Panc1 (cell line): ENCODE measurements at regions not wholly inside any gene's neighbourhood (a gene's known extent, or its start where the extent isn't known, plus 50 kb on each side); places are given as distances from the start of the nearest gene placed in this dataset.

ENCODE experiments used
- POLR2AphosphoS5 ChIP-seq: IDR thresholded peaks from 2 replicates; pipeline ENCODE4 v1.6.1; 2012; ENCODE audit warnings: mild to moderate bottlenecking, low read depth, low read length, moderate library complexity
- SIN3A ChIP-seq: IDR thresholded peaks from 2 replicates; pipeline ENCODE4 v1.6.1; 2012; ENCODE audit warnings: low read depth, mild to moderate bottlenecking, low read length, moderate library complexity, borderline replicate concordance; ENCODE audit not compliant: insufficient read depth
- TCF7L2 ChIP-seq: IDR thresholded peaks from 2 replicates; pipeline ENCODE4 v1.6.1; 2011; ENCODE audit warnings: mild to moderate bottlenecking, low read depth, low read length, inconsistent platforms
- TF ChIP-seq, protein P1 (sequence below): fragments of 450-650 bp; IDR thresholded peaks from 2 replicates; pipeline ENCODE4 v1.5.1; 2017; ENCODE audit warnings: mild to moderate bottlenecking
- TF ChIP-seq, protein P2 (sequence below), 2 experiments: IDR thresholded peaks; 2 replicates each; pipeline ENCODE4 v1.6.1; 2011 to 2012; ENCODE audit warnings: low read depth in 2 of 2, control low read depth in 1 of 2, low read length in 1 of 2, mild to moderate bottlenecking in 1 of 2, moderate library complexity in 1 of 2; ENCODE audit not compliant: insufficient read depth in 1 of 2

DNA sequence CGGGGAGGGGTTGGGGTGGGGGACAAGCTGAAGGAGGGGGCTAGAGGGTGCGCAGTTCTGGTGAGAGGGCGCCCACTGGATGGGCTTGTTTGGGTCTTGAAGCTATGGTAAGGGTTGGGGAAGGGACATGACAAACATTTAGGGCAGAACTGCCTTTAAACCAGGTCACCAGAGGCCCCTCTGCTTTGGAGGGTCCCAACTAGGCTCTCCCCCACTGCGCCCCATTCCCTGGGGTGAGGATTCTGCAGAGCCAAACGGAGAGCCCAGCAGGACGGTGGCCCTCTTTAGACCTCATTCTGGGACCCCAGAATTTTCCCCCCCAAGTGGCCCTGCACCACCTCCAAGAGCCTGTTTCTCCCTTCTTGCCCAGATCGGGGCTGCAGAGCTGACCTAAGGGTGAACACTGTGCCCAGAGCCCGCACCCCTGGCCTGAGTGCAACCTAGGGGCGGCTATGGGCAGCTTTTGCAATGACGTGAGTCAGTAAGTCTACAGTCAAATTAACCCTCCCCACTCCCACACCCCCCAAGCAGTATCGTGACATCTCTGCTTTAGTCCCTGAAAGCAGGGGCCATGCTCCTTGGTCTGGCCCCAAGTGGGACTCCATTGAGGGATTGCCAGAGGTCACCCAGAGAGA is 593.8 kb downstream of the MATN1 start:
- TF ChIP-seq, protein P1, sequence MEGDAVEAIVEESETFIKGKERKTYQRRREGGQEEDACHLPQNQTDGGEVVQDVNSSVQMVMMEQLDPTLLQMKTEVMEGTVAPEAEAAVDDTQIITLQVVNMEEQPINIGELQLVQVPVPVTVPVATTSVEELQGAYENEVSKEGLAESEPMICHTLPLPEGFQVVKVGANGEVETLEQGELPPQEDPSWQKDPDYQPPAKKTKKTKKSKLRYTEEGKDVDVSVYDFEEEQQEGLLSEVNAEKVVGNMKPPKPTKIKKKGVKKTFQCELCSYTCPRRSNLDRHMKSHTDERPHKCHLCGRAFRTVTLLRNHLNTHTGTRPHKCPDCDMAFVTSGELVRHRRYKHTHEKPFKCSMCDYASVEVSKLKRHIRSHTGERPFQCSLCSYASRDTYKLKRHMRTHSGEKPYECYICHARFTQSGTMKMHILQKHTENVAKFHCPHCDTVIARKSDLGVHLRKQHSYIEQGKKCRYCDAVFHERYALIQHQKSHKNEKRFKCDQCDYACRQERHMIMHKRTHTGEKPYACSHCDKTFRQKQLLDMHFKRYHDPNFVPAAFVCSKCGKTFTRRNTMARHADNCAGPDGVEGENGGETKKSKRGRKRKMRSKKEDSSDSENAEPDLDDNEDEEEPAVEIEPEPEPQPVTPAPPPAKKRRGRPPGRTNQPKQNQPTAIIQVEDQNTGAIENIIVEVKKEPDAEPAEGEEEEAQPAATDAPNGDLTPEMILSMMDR = no peak
- TF ChIP-seq TCF7L2 = no peak
- TF ChIP-seq POLR2AphosphoS5 = no peak
- TF ChIP-seq, protein P2, sequence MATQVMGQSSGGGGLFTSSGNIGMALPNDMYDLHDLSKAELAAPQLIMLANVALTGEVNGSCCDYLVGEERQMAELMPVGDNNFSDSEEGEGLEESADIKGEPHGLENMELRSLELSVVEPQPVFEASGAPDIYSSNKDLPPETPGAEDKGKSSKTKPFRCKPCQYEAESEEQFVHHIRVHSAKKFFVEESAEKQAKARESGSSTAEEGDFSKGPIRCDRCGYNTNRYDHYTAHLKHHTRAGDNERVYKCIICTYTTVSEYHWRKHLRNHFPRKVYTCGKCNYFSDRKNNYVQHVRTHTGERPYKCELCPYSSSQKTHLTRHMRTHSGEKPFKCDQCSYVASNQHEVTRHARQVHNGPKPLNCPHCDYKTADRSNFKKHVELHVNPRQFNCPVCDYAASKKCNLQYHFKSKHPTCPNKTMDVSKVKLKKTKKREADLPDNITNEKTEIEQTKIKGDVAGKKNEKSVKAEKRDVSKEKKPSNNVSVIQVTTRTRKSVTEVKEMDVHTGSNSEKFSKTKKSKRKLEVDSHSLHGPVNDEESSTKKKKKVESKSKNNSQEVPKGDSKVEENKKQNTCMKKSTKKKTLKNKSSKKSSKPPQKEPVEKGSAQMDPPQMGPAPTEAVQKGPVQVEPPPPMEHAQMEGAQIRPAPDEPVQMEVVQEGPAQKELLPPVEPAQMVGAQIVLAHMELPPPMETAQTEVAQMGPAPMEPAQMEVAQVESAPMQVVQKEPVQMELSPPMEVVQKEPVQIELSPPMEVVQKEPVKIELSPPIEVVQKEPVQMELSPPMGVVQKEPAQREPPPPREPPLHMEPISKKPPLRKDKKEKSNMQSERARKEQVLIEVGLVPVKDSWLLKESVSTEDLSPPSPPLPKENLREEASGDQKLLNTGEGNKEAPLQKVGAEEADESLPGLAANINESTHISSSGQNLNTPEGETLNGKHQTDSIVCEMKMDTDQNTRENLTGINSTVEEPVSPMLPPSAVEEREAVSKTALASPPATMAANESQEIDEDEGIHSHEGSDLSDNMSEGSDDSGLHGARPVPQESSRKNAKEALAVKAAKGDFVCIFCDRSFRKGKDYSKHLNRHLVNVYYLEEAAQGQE (IDR thresholded peaks at IDR 0.05; ENCODE audit: insufficient read depth in 1 of 2, low read depth in 2 of 2, low read length in 1 of 2) = no peak
- no peak for TF ChIP-seq SIN3A
